ENCODE measurements at regions not wholly inside any gene's neighbourhood (a gene's known extent, or its start where the extent isn't known, plus 50 kb on each side); places are given as distances from the start of the nearest gene placed in this dataset.

- no peak for TF ChIP-seq SUZ12 (IDR thresholded peaks at IDR 0.05; ENCODE audit: extremely low read depth, insufficient read depth, insufficient read length)
- no peak for TF ChIP-seq ZNF274 (IDR thresholded peaks at IDR 0.05; ENCODE audit: low read depth, low read length)
- TF ChIP-seq YY1 (IDR thresholded peaks at IDR 0.05; ENCODE audit: insufficient read depth, insufficient read length), result no peak
Observed at GRCh38 chr14:45787167-45787566, 534.2 kb upstream of the MIS18BP1 start.
